PC-3 (cell line): ENCODE measurements at regions not wholly inside any gene's neighbourhood (a gene's known extent, or its start where the extent isn't known, plus 50 kb on each side); places are given as distances from the start of the nearest gene placed in this dataset.

Experiments
- CTCF ChIP-seq: fragments of 300-600 bp; sonication (generic); conservative IDR thresholded peaks from 2 replicates; pipeline ENCODE4 v1.5.1; 2017; ENCODE audit warnings: antibody characterized with exemption, low read depth, mild to moderate bottlenecking, low read length
- EZH2 ChIP-seq: fragments of 300-600 bp; sonication (generic); IDR thresholded peaks from one replicate; pipeline ENCODE4 v1.6.1; 2017; ENCODE audit warnings: antibody characterized with exemption, mild to moderate bottlenecking, low read length; ENCODE audit not compliant: unreplicated experiment

- TF ChIP-seq CTCF (no peak), EZH2 (no peak)
Observed at GRCh38 chr10:8173866-8174243, 119.4 kb downstream of the GATA3 start.
